ENCODE measurements at regions not wholly inside any gene's neighbourhood (a gene's known extent, or its start where the extent isn't known, plus 50 kb on each side); places are given as distances from the start of the nearest gene placed in this dataset.

- DNase-seq (ENCODE audit: low read depth in 1 of 2, low spot score in 1 of 2), result no peak
- Histone ChIP-seq H3K4me1 (ENCODE audit: low read depth) (no peaks in the 10 kb centered on the region), H3K27me3 (no peaks in the 10 kb centered on the region), H3K4me3 (no peak overlapping the region), H3K27ac (no peak overlapping the region), H3K9me3 (ENCODE audit: low read depth) (no peaks in the 10 kb centered on the region), H3K36me3 (no peaks in the 10 kb centered on the region)
- no peak for TF ChIP-seq CTCF (IDR thresholded peaks at IDR 0.05; ENCODE audit: low read depth, low read length)
Observed at GRCh38 chr3:30139283-30139682, 467.1 kb upstream of the TGFBR2 start.

- TF ChIP-seq CTCF (IDR thresholded peaks at IDR 0.05; ENCODE audit: low read depth, low read length), result no peak
- no peak overlapping the region for H3K27ac ChIP-seq
- no peaks in the 10 kb centered on the region for H3K36me3 ChIP-seq
- no peak overlapping the region for H3K4me3 ChIP-seq
- H3K4me1 ChIP-seq (ENCODE audit: low read depth), result no peaks in the 10 kb centered on the region
- H3K9me3 ChIP-seq (ENCODE audit: low read depth), result no peaks in the 10 kb centered on the region
- H3K27me3 ChIP-seq, result no peaks in the 10 kb centered on the region
- DNase-seq (ENCODE audit: low read depth in 1 of 2, low spot score in 1 of 2), result no peak
Observed at GRCh38 chr3:30140356-30141075, 465.9 kb upstream of the TGFBR2 start.

- no peaks in the 10 kb centered on the region for H3K9me3 ChIP-seq (ENCODE audit: low read depth)
Observed at GRCh38 chr3:30141178-30141581, 465.2 kb upstream of the TGFBR2 start.

GRCh38 chr3:30141927-30142326 is 464.5 kb upstream of the TGFBR2 start:
- H3K27ac ChIP-seq, result no peak overlapping the region
- no peaks in the 10 kb centered on the region for H3K9me3 ChIP-seq (ENCODE audit: low read depth)
- H3K4me3 ChIP-seq, result no peak overlapping the region
- no peak for DNase-seq (ENCODE audit: low read depth in 1 of 2, low spot score in 1 of 2)
- H3K27me3 ChIP-seq, result no peaks in the 10 kb centered on the region
- no peaks in the 10 kb centered on the region for H3K4me1 ChIP-seq (ENCODE audit: low read depth)
- no peaks in the 10 kb centered on the region for H3K36me3 ChIP-seq
- TF ChIP-seq CTCF (IDR thresholded peaks at IDR 0.05; ENCODE audit: low read depth, low read length), result no peak

More at GRCh38 chr3:30141178-30141581, 465.2 kb upstream of the TGFBR2 start:
- TF ChIP-seq CTCF (IDR thresholded peaks at IDR 0.05; ENCODE audit: low read depth, low read length), result no peak
- no peaks in the 10 kb centered on the region for H3K27me3 ChIP-seq
- H3K4me3 ChIP-seq, result no peak overlapping the region
- no peak overlapping the region for H3K27ac ChIP-seq
- no peak for DNase-seq (ENCODE audit: low read depth in 1 of 2, low spot score in 1 of 2)
- H3K4me1 ChIP-seq (ENCODE audit: low read depth), result no peaks in the 10 kb centered on the region
- H3K36me3 ChIP-seq, result no peaks in the 10 kb centered on the region

GRCh38 chr3:30142946-30143345 is 463.5 kb upstream of the TGFBR2 start:
- no peaks in the 10 kb centered on the region for H3K9me3 ChIP-seq (ENCODE audit: low read depth)
- H3K27me3 ChIP-seq, result no peaks in the 10 kb centered on the region
- H3K4me3 ChIP-seq, result no peak overlapping the region
- no peak for TF ChIP-seq CTCF (IDR thresholded peaks at IDR 0.05; ENCODE audit: low read depth, low read length)
- no peaks in the 10 kb centered on the region for H3K4me1 ChIP-seq (ENCODE audit: low read depth)
- H3K27ac ChIP-seq, result no peak overlapping the region
- DNase-seq (ENCODE audit: low read depth in 1 of 2, low spot score in 1 of 2), result peak in 1 of 2 donors; percentile 71
- H3K36me3 ChIP-seq, result no peaks in the 10 kb centered on the region

Measured in cardiac muscle cell (in vitro differentiated cells and primary cell).